ENCODE measurements at regions not wholly inside any gene's neighbourhood (a gene's known extent, or its start where the extent isn't known, plus 50 kb on each side); places are given as distances from the start of the nearest gene placed in this dataset.

DNA sequence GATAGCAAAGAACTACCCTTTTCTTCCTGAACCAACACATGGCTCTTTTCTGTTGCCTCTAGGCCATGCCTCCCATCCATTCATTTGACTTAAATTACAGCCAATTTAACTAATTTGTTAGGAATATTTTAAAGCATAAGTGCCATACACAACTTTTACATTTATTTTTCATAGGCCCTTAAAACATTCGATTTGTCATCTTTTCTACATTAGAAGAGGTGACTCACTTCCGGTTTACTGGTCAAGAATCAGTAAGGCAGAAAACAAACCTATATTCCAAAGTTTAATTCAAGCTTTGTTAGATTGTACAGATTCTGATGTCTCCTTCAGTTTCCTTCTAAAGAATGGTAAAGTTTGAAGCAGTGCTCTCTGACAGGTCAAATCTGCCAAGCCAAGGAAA, 344.3 kb downstream of the SAMD5 start:
- TF ChIP-seq, protein P1, sequence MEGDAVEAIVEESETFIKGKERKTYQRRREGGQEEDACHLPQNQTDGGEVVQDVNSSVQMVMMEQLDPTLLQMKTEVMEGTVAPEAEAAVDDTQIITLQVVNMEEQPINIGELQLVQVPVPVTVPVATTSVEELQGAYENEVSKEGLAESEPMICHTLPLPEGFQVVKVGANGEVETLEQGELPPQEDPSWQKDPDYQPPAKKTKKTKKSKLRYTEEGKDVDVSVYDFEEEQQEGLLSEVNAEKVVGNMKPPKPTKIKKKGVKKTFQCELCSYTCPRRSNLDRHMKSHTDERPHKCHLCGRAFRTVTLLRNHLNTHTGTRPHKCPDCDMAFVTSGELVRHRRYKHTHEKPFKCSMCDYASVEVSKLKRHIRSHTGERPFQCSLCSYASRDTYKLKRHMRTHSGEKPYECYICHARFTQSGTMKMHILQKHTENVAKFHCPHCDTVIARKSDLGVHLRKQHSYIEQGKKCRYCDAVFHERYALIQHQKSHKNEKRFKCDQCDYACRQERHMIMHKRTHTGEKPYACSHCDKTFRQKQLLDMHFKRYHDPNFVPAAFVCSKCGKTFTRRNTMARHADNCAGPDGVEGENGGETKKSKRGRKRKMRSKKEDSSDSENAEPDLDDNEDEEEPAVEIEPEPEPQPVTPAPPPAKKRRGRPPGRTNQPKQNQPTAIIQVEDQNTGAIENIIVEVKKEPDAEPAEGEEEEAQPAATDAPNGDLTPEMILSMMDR (IDR thresholded peaks at IDR 0.05; ENCODE audit: insufficient read depth, low read length, poor library complexity, severe bottlenecking): no peak
- no peak overlapping the region for H3K4me3 ChIP-seq (replicated peaks; ENCODE audit: low read depth, low read length)
- no peaks in the 10 kb centered on the region for H3K27me3 ChIP-seq (replicated peaks; ENCODE audit: control insufficient read depth, insufficient read depth, low read length)
- DNase-seq (ENCODE audit: extremely low read depth, insufficient read length): no peak
- no peaks in the 10 kb centered on the region for H3K36me3 ChIP-seq (ENCODE audit: control insufficient read depth, insufficient read depth, low read length)

DNA sequence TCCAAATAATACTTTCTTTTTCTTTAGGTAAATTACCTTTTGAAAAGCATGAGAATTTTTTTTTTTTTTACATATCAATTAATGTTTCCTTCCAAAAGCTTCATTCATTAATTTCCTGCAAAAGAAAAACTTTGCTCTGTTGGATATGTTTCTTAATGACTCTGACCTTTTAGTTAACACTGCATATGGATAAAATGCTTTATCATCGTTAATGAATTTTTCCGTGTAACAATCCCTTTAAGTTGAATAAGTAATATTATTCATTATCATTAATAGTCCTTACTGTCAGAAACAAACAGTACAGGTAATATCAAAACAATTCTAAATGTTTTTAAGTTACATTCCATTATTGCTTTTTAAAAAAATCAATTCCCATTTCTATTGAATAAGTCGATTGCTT, 345.1 kb downstream of the SAMD5 start:
- TF ChIP-seq, protein P1 (IDR thresholded peaks at IDR 0.05; ENCODE audit: insufficient read depth, low read length, poor library complexity, severe bottlenecking): no peak
- DNase-seq (ENCODE audit: extremely low read depth, insufficient read length): no peak
- H3K36me3 ChIP-seq (ENCODE audit: control insufficient read depth, insufficient read depth, low read length): no peaks in the 10 kb centered on the region
- H3K27me3 ChIP-seq (replicated peaks; ENCODE audit: control insufficient read depth, insufficient read depth, low read length): no peaks in the 10 kb centered on the region
- no peak overlapping the region for H3K4me3 ChIP-seq (replicated peaks; ENCODE audit: low read depth, low read length)

DNA sequence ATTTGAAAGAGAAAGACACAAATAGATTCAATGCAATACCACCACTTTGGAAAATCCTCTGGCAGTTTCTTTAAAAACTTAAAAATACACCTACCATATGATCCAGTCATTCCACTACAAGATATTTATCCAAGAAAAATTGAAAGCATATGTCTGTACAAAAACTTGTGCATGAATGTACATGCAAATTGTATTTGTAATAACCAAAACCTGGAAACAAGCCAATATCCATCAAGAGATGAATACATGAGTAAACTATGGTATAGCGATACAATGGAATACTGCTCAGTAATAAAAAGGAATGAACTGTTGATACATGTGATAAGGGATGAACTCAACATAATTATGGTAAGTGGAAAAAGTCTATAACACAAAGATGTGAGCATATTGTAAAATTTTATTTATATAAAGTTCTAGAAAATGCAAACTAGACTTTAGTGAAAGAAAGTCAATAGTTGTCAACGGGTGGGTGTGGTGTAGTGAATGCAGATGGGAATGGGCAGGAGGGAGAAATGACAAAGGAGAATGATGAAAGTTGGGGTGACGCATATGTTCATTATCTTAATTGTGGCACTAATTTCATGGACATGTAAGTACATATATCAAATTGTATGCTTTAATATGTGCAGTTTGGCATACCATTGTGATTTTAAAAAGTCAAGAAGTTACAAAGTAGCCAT, 347.5 kb downstream of the SAMD5 start:
- no peaks in the 10 kb centered on the region for H3K36me3 ChIP-seq (ENCODE audit: control insufficient read depth, insufficient read depth, low read length)
- H3K4me3 ChIP-seq (replicated peaks; ENCODE audit: low read depth, low read length): no peak overlapping the region
- TF ChIP-seq, protein P1 (IDR thresholded peaks at IDR 0.05; ENCODE audit: insufficient read depth, low read length, poor library complexity, severe bottlenecking): no peak
- no peak for DNase-seq (ENCODE audit: extremely low read depth, insufficient read length)
- no peaks in the 10 kb centered on the region for H3K27me3 ChIP-seq (replicated peaks; ENCODE audit: control insufficient read depth, insufficient read depth, low read length)

DNA sequence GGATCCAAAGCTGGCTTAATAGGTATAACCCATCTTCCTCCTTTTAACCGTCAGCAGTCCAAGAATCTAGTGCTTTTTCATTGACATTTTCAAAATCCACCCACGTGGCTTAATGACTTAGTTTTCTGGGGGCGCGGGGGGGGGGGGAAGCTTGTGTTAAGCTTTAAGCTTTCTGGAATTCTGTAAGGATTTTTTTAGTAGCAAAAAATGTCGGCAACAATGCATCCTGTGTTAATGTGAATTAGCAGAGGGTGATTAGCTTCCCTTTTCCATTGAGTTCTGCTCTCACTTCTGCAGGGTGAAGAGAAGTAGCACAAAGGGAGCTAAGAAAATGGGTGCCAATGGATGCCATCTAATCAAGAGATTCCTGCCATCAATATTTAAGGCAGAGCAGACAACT, 348.2 kb downstream of the SAMD5 start:
- no peak for DNase-seq (ENCODE audit: extremely low read depth, insufficient read length)
- TF ChIP-seq, protein P1 (IDR thresholded peaks at IDR 0.05; ENCODE audit: insufficient read depth, low read length, poor library complexity, severe bottlenecking): no peak
- no peak overlapping the region for H3K4me3 ChIP-seq (replicated peaks; ENCODE audit: low read depth, low read length)

DNA sequence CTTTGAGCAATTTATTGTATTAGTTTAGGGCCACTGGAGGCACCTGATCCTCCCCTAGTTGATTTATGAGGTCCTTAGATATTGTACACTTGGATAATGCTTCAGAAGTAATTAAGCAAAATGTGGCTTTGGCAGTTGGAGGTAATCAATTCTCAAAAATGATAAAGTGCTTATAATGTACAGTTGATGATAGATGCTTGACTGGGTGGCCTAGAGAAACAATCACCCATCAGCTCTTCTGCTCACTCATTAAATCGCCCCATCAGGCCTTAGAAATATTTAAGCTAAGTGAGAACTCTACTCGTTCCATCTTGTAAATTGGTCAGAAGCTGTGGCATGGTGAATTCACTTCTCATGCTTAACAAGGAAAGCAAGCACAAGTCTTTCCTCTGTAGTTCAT, 349.9 kb downstream of the SAMD5 start:
- TF ChIP-seq, protein P1 (IDR thresholded peaks at IDR 0.05; ENCODE audit: insufficient read depth, low read length, poor library complexity, severe bottlenecking): no peak
- no peak overlapping the region for H3K4me3 ChIP-seq (replicated peaks; ENCODE audit: low read depth, low read length)
- H3K27me3 ChIP-seq (replicated peaks; ENCODE audit: control insufficient read depth, insufficient read depth, low read length): no peaks in the 10 kb centered on the region
- H3K36me3 ChIP-seq (ENCODE audit: control insufficient read depth, insufficient read depth, low read length): no peaks in the 10 kb centered on the region
- no peak for DNase-seq (ENCODE audit: extremely low read depth, insufficient read length)

More for the DNA sequence above, 348.2 kb downstream of the SAMD5 start:
- H3K36me3 ChIP-seq (ENCODE audit: control insufficient read depth, insufficient read depth, low read length): no peaks in the 10 kb centered on the region
- no peaks in the 10 kb centered on the region for H3K27me3 ChIP-seq (replicated peaks; ENCODE audit: control insufficient read depth, insufficient read depth, low read length)

DNA sequence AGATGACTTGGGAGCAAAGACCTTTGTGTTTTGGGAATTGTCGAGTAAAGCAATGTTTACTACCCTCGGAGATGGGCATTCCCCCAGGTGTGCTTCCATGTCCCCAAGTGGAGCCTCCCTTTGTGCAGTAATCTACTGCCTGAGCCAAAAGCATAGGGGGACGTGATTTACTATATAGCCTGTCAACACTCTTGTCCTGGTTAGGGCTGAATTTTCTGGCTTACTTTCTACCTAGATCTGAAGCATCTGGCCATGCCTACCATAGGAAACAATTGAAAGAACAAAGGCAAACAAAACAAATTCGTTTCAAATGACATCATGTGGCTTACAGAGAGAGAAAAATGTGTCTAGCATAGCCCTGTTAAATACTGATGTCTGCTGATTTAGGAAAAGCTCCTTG, 350.6 kb downstream of the SAMD5 start:
- no peak for DNase-seq (ENCODE audit: extremely low read depth, insufficient read length)
- H3K27me3 ChIP-seq (replicated peaks; ENCODE audit: control insufficient read depth, insufficient read depth, low read length): no peaks in the 10 kb centered on the region
- TF ChIP-seq, protein P1 (IDR thresholded peaks at IDR 0.05; ENCODE audit: insufficient read depth, low read length, poor library complexity, severe bottlenecking): no peak

More for the DNA sequence above, 350.6 kb downstream of the SAMD5 start:
- Histone ChIP-seq H3K4me3 (replicated peaks; ENCODE audit: low read depth, low read length) (no peak overlapping the region), H3K36me3 (ENCODE audit: control insufficient read depth, insufficient read depth, low read length) (no peaks in the 10 kb centered on the region)

All from GM06990 (cell line).